ENCODE measurements at regions not wholly inside any gene's neighbourhood (a gene's known extent, or its start where the extent isn't known, plus 50 kb on each side); places are given as distances from the start of the nearest gene placed in this dataset.

DNA sequence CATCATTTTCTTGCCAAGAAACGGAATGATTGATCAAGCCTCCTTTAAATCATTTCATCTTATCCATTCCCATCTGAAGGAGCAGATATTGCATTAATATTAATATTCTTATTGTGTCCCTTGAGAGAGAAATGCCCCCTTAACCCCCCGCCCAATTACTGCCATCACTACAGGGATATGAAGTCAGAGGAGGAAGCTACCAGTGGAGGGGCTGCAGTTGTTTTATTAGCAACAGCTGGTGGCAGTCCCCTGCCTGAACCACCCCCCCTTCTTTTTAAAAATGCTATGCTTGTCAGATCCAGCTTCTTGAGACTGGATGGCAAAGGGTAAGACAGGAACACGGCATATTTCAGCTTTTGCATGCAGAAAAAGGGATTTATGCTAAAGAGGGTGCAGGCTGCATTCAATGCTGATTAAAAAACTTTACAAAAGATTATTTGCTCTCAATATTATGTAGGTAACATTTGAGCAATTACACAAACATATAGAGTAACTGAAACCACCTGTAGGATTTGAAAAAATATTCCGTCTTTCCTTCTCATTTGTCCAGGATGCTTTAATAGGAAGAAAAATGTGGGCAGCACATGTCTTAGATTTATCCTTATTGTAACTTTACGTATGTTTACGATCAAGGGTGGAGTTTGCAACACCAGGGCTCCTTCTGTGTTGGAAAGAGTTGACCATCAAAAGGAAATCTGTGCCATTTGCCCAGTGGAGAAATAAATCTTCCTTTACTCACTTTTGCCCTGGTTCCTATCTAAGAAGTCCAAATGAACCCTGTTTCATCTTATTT is 77.7 kb downstream of the ZBTB18 start:
- TF ChIP-seq EZH2 (IDR thresholded peaks at IDR 0.05), result no peak
- no peak for TF ChIP-seq FOXP2 (optimal IDR thresholded peaks at IDR 0.05; ENCODE audit: control extremely low read depth, extremely low read length, insufficient read depth)
- TF ChIP-seq POLR2AphosphoS5 (IDR thresholded peaks at IDR 0.05; ENCODE audit: borderline replicate concordance, low read depth, low read length), result no peak

GRCh38 chr1:244137276-244137675 is 86.2 kb downstream of the ZBTB18 start:
- Histone ChIP-seq H3K9me3 (ENCODE audit: low read depth, low read length) (no peaks in the 10 kb centered on the region), H3K36me3 (ENCODE audit: insufficient read depth, low read length) (no peaks in the 10 kb centered on the region), H3K4me3 (no peak overlapping the region), H3K27ac (no peak overlapping the region), H3K9ac (ENCODE audit: insufficient read length) (no peak overlapping the region)
- TF ChIP-seq POLR2AphosphoS5 (IDR thresholded peaks at IDR 0.05; ENCODE audit: borderline replicate concordance, low read depth, low read length), result no peak
- TF ChIP-seq EZH2 (IDR thresholded peaks at IDR 0.05), result no peak
- TF ChIP-seq FOXP2 (optimal IDR thresholded peaks at IDR 0.05; ENCODE audit: control extremely low read depth, extremely low read length, insufficient read depth), result no peak
- DNase-seq (ENCODE audit: low read depth, low spot score), result no peak

More for the DNA sequence above, 77.7 kb downstream of the ZBTB18 start:
- H3K27ac ChIP-seq, result no peak overlapping the region
- DNase-seq (ENCODE audit: low read depth, low spot score), result no peak
- no peaks in the 10 kb centered on the region for H3K9me3 ChIP-seq (ENCODE audit: low read depth, low read length)
- H3K36me3 ChIP-seq (ENCODE audit: insufficient read depth, low read length), result no peaks in the 10 kb centered on the region
- H3K9ac ChIP-seq (ENCODE audit: insufficient read length), result no peak overlapping the region
- no peak overlapping the region for H3K4me3 ChIP-seq

DNA sequence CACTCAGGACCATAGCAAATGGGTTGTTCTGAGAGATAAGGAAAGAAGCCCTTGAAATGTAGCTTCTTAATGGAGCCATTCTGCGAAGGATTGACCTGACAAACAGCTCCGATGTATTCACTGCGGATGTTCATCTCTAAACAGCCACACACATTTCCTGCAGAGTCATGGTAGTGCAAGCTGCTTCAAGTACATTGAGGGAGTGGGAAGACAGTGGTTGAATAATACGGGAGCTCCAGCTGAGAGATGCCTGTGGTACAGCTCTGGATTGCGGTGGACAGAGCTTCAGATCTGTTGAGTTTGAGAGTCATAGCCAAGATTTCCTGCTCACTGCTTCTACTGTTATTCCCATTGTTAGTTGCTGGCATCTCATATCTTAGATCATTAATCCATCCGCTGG is 86.6 kb downstream of the ZBTB18 start:
- Histone ChIP-seq H3K27ac (no peak overlapping the region), H3K9me3 (ENCODE audit: low read depth, low read length) (no peaks in the 10 kb centered on the region), H3K36me3 (ENCODE audit: insufficient read depth, low read length) (no peaks in the 10 kb centered on the region), H3K9ac (ENCODE audit: insufficient read length) (no peak overlapping the region), H3K4me3 (no peak overlapping the region)
- no peak for DNase-seq (ENCODE audit: low read depth, low spot score)
- TF ChIP-seq POLR2AphosphoS5 (IDR thresholded peaks at IDR 0.05; ENCODE audit: borderline replicate concordance, low read depth, low read length), result no peak
- no peak for TF ChIP-seq EZH2 (IDR thresholded peaks at IDR 0.05)
- no peak for TF ChIP-seq FOXP2 (optimal IDR thresholded peaks at IDR 0.05; ENCODE audit: control extremely low read depth, extremely low read length, insufficient read depth)

DNA sequence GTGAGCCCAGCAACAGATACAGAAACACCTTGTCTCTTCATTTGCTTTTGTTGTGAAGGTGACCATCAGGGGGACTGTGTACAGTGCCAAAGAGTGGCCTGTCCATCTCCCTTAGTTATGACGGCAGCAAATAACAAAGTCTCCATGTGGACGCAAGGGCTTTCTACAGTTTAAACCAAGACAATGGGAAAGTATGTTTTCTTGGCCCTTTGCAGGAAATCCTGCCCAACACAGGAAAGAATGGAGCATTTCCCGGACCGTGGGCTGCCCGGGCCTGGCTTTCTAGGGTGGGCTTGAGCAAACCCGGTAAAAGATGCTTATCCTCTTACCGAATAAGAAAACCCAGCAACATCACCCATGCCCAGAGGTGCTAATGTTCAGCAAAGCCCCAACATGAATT is 87.3 kb downstream of the ZBTB18 start:
- Histone ChIP-seq H3K9ac (ENCODE audit: insufficient read length) (no peak overlapping the region), H3K9me3 (ENCODE audit: low read depth, low read length) (no peaks in the 10 kb centered on the region), H3K4me3 (no peak overlapping the region), H3K27ac (no peak overlapping the region), H3K36me3 (ENCODE audit: insufficient read depth, low read length) (no peaks in the 10 kb centered on the region)
- DNase-seq (ENCODE audit: low read depth, low spot score), result no peak
- TF ChIP-seq EZH2 (IDR thresholded peaks at IDR 0.05) (no peak), FOXP2 (optimal IDR thresholded peaks at IDR 0.05; ENCODE audit: control extremely low read depth, extremely low read length, insufficient read depth) (no peak), POLR2AphosphoS5 (IDR thresholded peaks at IDR 0.05; ENCODE audit: borderline replicate concordance, low read depth, low read length) (no peak)

GRCh38 chr1:244139655-244140054 is 88.6 kb downstream of the ZBTB18 start:
- H3K4me3 ChIP-seq, result no peak overlapping the region
- no peak overlapping the region for H3K27ac ChIP-seq
- no peak overlapping the region for H3K9ac ChIP-seq (ENCODE audit: insufficient read length)
- no peak for DNase-seq (ENCODE audit: low read depth, low spot score)
- H3K9me3 ChIP-seq (ENCODE audit: low read depth, low read length), result no peaks in the 10 kb centered on the region
- H3K36me3 ChIP-seq (ENCODE audit: insufficient read depth, low read length), result no peaks in the 10 kb centered on the region
- TF ChIP-seq POLR2AphosphoS5 (IDR thresholded peaks at IDR 0.05; ENCODE audit: borderline replicate concordance, low read depth, low read length), result no peak
- no peak for TF ChIP-seq FOXP2 (optimal IDR thresholded peaks at IDR 0.05; ENCODE audit: control extremely low read depth, extremely low read length, insufficient read depth)
- TF ChIP-seq EZH2 (IDR thresholded peaks at IDR 0.05), result no peak

DNA sequence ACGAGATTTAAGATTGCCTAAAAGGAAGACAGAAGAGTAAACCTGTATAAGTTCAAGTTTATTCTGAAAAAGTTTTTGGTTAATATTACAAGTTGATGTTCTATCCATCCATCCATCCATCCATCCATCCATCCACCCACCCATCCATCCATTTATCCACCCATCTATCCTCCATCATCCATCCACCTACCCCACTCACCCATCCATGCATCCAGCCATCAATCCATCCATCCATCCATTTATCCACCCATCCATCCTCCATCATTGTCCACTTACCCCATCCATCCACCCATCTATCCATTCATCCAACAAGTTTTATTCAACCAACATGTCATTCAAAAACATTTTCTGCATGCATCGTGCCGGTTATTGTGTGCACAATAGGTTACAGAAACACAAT is 89.3 kb downstream of the ZBTB18 start:
- DNase-seq (ENCODE audit: low read depth, low spot score), result no peak
- Histone ChIP-seq H3K9ac (ENCODE audit: insufficient read length) (no peak overlapping the region), H3K27ac (no peak overlapping the region), H3K4me3 (no peak overlapping the region), H3K9me3 (ENCODE audit: low read depth, low read length) (no peaks in the 10 kb centered on the region), H3K36me3 (ENCODE audit: insufficient read depth, low read length) (no peaks in the 10 kb centered on the region)
- TF ChIP-seq EZH2 (IDR thresholded peaks at IDR 0.05) (no peak), POLR2AphosphoS5 (IDR thresholded peaks at IDR 0.05; ENCODE audit: borderline replicate concordance, low read depth, low read length) (no peak), FOXP2 (optimal IDR thresholded peaks at IDR 0.05; ENCODE audit: control extremely low read depth, extremely low read length, insufficient read depth) (no peak)

DNA sequence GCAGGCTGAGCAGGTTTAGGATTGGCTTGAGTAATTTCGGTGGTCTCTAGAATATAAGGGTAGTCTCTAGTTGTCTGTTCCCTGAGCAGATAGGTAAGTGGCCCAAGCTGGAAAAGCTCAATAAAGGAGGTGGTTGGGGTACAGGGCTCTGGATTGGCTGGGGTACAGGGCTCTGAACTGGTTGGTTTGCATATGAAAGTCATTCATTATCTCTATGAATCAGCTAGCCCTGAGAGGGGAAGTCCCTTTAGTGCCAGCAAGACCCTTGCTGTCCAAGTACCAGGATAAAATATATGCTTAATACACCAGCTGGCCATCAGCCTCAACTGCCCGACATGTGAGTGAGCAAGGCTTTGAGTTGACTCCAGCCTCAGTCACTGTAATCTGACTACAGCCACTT is 93.0 kb downstream of the ZBTB18 start:
- Histone ChIP-seq H3K9me3 (ENCODE audit: low read depth, low read length) (no peaks in the 10 kb centered on the region), H3K4me3 (no peak overlapping the region), H3K36me3 (ENCODE audit: insufficient read depth, low read length) (no peaks in the 10 kb centered on the region), H3K9ac (ENCODE audit: insufficient read length) (no peak overlapping the region), H3K27ac (no peak overlapping the region)
- no peak for DNase-seq (ENCODE audit: low read depth, low spot score)
- TF ChIP-seq EZH2 (IDR thresholded peaks at IDR 0.05) (no peak), POLR2AphosphoS5 (IDR thresholded peaks at IDR 0.05; ENCODE audit: borderline replicate concordance, low read depth, low read length) (no peak), FOXP2 (optimal IDR thresholded peaks at IDR 0.05; ENCODE audit: control extremely low read depth, extremely low read length, insufficient read depth) (no peak)

- no peaks in the 10 kb centered on the region for H3K9me3 ChIP-seq (ENCODE audit: low read depth, low read length)
- no peaks in the 10 kb centered on the region for H3K36me3 ChIP-seq (ENCODE audit: insufficient read depth, low read length)
- no peak for TF ChIP-seq EZH2 (IDR thresholded peaks at IDR 0.05)
- no peak for TF ChIP-seq POLR2AphosphoS5 (IDR thresholded peaks at IDR 0.05; ENCODE audit: borderline replicate concordance, low read depth, low read length)
- no peak for TF ChIP-seq FOXP2 (optimal IDR thresholded peaks at IDR 0.05; ENCODE audit: control extremely low read depth, extremely low read length, insufficient read depth)
- DNase-seq (ENCODE audit: low read depth, low spot score), result no peak
- no peak overlapping the region for H3K9ac ChIP-seq (ENCODE audit: insufficient read length)
- H3K4me3 ChIP-seq, result no peak overlapping the region
- H3K27ac ChIP-seq, result no peak overlapping the region
These were observed 99.0 kb downstream of the ZBTB18 start for GRCh38 chr1:244150071-244150470.

- H3K4me3 ChIP-seq, result no peak overlapping the region
- H3K9me3 ChIP-seq (ENCODE audit: low read depth, low read length), result no peaks in the 10 kb centered on the region
- no peak overlapping the region for H3K27ac ChIP-seq
- H3K36me3 ChIP-seq (ENCODE audit: insufficient read depth, low read length), result no peaks in the 10 kb centered on the region
- no peak overlapping the region for H3K9ac ChIP-seq (ENCODE audit: insufficient read length)
- no peak for DNase-seq (ENCODE audit: low read depth, low spot score)
- TF ChIP-seq POLR2AphosphoS5 (IDR thresholded peaks at IDR 0.05; ENCODE audit: borderline replicate concordance, low read depth, low read length) (no peak), FOXP2 (optimal IDR thresholded peaks at IDR 0.05; ENCODE audit: control extremely low read depth, extremely low read length, insufficient read depth) (no peak), EZH2 (IDR thresholded peaks at IDR 0.05) (no peak)
These were observed 99.6 kb downstream of the ZBTB18 start for GRCh38 chr1:244150665-244151064.

Measured in SK-N-MC (cell line).